ENCODE measurements at regions not wholly inside any gene's neighbourhood (a gene's known extent, or its start where the extent isn't known, plus 50 kb on each side); places are given as distances from the start of the nearest gene placed in this dataset.

- no peaks in the 10 kb centered on the region for H3K9me3 ChIP-seq (ENCODE audit: low read depth, low read length, poor library complexity, severe bottlenecking)
- H3K27me3 ChIP-seq (replicated peaks; ENCODE audit: insufficient read depth, low read depth, low read length, poor library complexity) = peaks cover 42% of the 10 kb centered on the region
- intact Hi-C loops (cut with micrococcal nuclease; ENCODE audit: unreplicated experiment) = no loop called here
- H3K27ac ChIP-seq (ENCODE audit: low read depth, low read length, poor library complexity, severe bottlenecking) = no peak overlapping the region
- TF ChIP-seq CTCF (conservative IDR thresholded peaks at IDR 0.05; ENCODE audit: low read depth, low read length) (no peak), EZH2 (IDR thresholded peaks at IDR 0.05; ENCODE audit: borderline replicate concordance, low read depth, low read length, poor library complexity, severe bottlenecking) (no peak)
- no TSS peak for BruUV-seq (replicated peaks)
- DNase-seq (ENCODE audit: low spot score) = no peak
- no peaks in the 10 kb centered on the region for H3K36me3 ChIP-seq (ENCODE audit: insufficient read depth, low read length, poor library complexity, severe bottlenecking)
- POLR2A ChIA-PET (ENCODE audit: low non-redundant PET) = no interaction called here
- H3K4me1 ChIP-seq (ENCODE audit: insufficient read depth, low read length, poor library complexity, severe bottlenecking) = no peaks in the 10 kb centered on the region
- CTCF ChIA-PET = no interaction called here
- no peak overlapping the region for H3K4me3 ChIP-seq (ENCODE audit: low read depth, low read length, poor library complexity, severe bottlenecking)
Measured at GRCh38 chr3:139280027-139280671, 63.7 kb upstream of the MRPS22 start.

- no peak for DNase-seq (ENCODE audit: low spot score)
- CTCF ChIA-PET = no interaction called here
- POLR2A ChIA-PET (ENCODE audit: low non-redundant PET) = no interaction called here
- no peak overlapping the region for H3K27ac ChIP-seq (ENCODE audit: low read depth, low read length, poor library complexity, severe bottlenecking)
- H3K9me3 ChIP-seq (ENCODE audit: low read depth, low read length, poor library complexity, severe bottlenecking) = no peaks in the 10 kb centered on the region
- H3K4me3 ChIP-seq (ENCODE audit: low read depth, low read length, poor library complexity, severe bottlenecking) = no peak overlapping the region
- H3K27me3 ChIP-seq (replicated peaks; ENCODE audit: insufficient read depth, low read depth, low read length, poor library complexity) = peaks cover 33% of the 10 kb centered on the region
- BruUV-seq (replicated peaks) = no TSS peak
- TF ChIP-seq EZH2 (IDR thresholded peaks at IDR 0.05; ENCODE audit: borderline replicate concordance, low read depth, low read length, poor library complexity, severe bottlenecking) (no peak), CTCF (conservative IDR thresholded peaks at IDR 0.05; ENCODE audit: low read depth, low read length) (no peak)
- intact Hi-C loops (cut with micrococcal nuclease; ENCODE audit: unreplicated experiment) = no loop called here
- no peaks in the 10 kb centered on the region for H3K36me3 ChIP-seq (ENCODE audit: insufficient read depth, low read length, poor library complexity, severe bottlenecking)
- no peaks in the 10 kb centered on the region for H3K4me1 ChIP-seq (ENCODE audit: insufficient read depth, low read length, poor library complexity, severe bottlenecking)
Measured at GRCh38 chr3:139281096-139281495, 62.7 kb upstream of the MRPS22 start.

- Histone ChIP-seq H3K36me3 (ENCODE audit: insufficient read depth, low read length, poor library complexity, severe bottlenecking) (no peaks in the 10 kb centered on the region), H3K4me3 (ENCODE audit: low read depth, low read length, poor library complexity, severe bottlenecking) (no peak overlapping the region), H3K4me1 (ENCODE audit: insufficient read depth, low read length, poor library complexity, severe bottlenecking) (no peaks in the 10 kb centered on the region), H3K27ac (ENCODE audit: low read depth, low read length, poor library complexity, severe bottlenecking) (no peak overlapping the region), H3K27me3 (replicated peaks; ENCODE audit: insufficient read depth, low read depth, low read length, poor library complexity) (peaks cover 27% of the 10 kb centered on the region), H3K9me3 (ENCODE audit: low read depth, low read length, poor library complexity, severe bottlenecking) (no peaks in the 10 kb centered on the region)
- ChIA-PET CTCF (no interaction called here), POLR2A (ENCODE audit: low non-redundant PET) (no interaction called here)
- peak; percentile 54 for DNase-seq (ENCODE audit: low spot score)
- no TSS peak for BruUV-seq (replicated peaks)
- intact Hi-C loops (cut with micrococcal nuclease; ENCODE audit: unreplicated experiment) = no loop called here
- no peak for TF ChIP-seq CTCF (conservative IDR thresholded peaks at IDR 0.05; ENCODE audit: low read depth, low read length)
- no peak for TF ChIP-seq EZH2 (IDR thresholded peaks at IDR 0.05; ENCODE audit: borderline replicate concordance, low read depth, low read length, poor library complexity, severe bottlenecking)
Measured at GRCh38 chr3:139281522-139282196, 62.2 kb upstream of the MRPS22 start.

All from A673 (cell line).